Vagina (tissue), 2 donors: ENCODE measurements at regions not wholly inside any gene's neighbourhood (a gene's known extent, or its start where the extent isn't known, plus 50 kb on each side); places are given as distances from the start of the nearest gene placed in this dataset.

Experiments used
- CTCF ChIP-seq, 3 experiments: fragments of 450-650 bp in 2 of 3; fragments of 200-600 bp in 1 of 3; sonication (generic) in 1 of 3; IDR thresholded peaks; one replicate each; pipeline ENCODE4 v1.5.1; 2017 to 2019; ENCODE audit warnings: antibody characterized with exemption in 3 of 3, mild to moderate bottlenecking in 2 of 3, moderate library complexity in 2 of 3
- POLR2A ChIP-seq, 2 donors: fragments of 450-650 bp; IDR thresholded peaks; one replicate each; pipeline ENCODE4 v1.6.1; 2017; ENCODE audit warnings: antibody characterized with exemption in 2 of 2, mild to moderate bottlenecking in 2 of 2, moderate library complexity in 2 of 2
- POLR2AphosphoS5 ChIP-seq, 2 donors: sonication (generic); formaldehyde crosslinking; IDR thresholded peaks; one replicate each; pipeline ENCODE4 v1.9.0; 2017; ENCODE audit warnings: antibody characterized with exemption in 2 of 2, mild to moderate bottlenecking in 2 of 2, low read depth in 1 of 2; ENCODE audit not compliant: insufficient read depth in 1 of 2

GRCh38 chr5:74120585-74120984, 494.6 kb downstream of the ARHGEF28 start:
- TF ChIP-seq CTCF (IDR thresholded peaks at IDR 0.05) (no peak), POLR2A (IDR thresholded peaks at IDR 0.05) (no peak), POLR2AphosphoS5 (IDR thresholded peaks at IDR 0.05; ENCODE audit: insufficient read depth in 1 of 2, low read depth in 1 of 2) (no peak)
